CD4-positive, alpha-beta T cell treated with Interleukin-1 beta for 1 hour (primary cell): ENCODE measurements at regions not wholly inside any gene's neighbourhood (a gene's known extent, or its start where the extent isn't known, plus 50 kb on each side); places are given as distances from the start of the nearest gene placed in this dataset.
"Not testable (repeated sequence)": the region's sequence is repeated elsewhere in the genome, so short reads cannot be mapped to it uniquely, and the experiment has no call there.

ENCODE experiments used
- DNase-seq, 2 donors: peaks; one replicate each; pipeline ENCODE4 v3.0.0-alpha.2; 2020 to 2022

DNA sequence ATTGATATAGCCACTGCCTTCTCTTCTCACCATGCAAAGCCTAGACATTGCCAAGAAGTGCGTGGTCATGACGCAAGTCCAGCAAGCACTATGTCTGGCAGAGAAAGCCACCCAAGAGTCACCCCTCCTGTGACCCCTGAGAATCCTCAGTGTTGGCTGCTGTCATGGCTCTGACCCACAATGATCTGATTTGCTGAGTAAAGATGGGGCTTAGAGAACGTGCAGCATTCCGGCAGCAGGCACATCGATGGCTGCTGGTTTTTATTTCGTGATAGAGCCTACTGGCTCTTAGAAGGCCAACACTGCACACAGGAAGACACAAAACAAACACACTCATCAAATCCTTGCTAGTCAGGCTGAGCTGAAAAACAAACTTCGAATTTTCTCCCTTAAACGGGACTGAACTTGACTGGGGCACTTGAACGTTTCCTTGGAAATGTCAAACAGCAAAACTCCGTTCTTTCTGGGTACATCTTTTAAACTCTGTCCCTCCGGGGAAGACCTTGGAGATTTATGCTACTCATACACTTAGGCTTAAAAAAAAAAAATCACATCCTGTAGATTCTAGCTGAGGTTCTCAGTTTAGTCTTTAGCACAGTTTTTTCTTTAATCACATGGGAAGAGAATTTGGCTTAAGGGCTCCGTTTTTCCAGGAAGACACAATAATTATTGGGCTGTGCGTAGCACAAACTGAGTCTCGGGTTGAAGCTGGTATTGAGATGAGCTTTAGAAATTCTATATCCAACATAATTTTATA is 88.2 kb upstream of the BASP1 start:
- DNase-seq: no peak

DNA sequence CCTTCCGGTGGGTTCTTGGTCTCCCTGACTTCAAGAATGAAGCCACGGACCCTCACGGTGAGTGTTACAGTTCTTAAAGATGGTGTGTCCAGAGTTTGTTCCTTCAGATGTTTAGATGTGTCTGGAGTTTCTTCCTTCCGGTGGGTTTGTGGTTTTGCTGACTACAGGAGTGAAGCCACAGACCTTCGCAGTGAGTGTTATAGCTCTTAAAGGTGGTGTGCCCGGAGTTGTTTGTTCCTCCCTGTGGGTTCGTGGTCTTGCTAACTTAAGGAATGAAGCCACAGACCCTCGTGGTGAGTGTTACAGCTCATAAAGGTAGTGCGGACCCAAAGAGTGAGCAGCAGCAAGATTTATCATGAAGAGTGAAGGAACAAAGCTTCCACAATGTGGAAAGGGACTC is 87.1 kb upstream of the BASP1 start:
- DNase-seq: not testable (repeated sequence)

DNA sequence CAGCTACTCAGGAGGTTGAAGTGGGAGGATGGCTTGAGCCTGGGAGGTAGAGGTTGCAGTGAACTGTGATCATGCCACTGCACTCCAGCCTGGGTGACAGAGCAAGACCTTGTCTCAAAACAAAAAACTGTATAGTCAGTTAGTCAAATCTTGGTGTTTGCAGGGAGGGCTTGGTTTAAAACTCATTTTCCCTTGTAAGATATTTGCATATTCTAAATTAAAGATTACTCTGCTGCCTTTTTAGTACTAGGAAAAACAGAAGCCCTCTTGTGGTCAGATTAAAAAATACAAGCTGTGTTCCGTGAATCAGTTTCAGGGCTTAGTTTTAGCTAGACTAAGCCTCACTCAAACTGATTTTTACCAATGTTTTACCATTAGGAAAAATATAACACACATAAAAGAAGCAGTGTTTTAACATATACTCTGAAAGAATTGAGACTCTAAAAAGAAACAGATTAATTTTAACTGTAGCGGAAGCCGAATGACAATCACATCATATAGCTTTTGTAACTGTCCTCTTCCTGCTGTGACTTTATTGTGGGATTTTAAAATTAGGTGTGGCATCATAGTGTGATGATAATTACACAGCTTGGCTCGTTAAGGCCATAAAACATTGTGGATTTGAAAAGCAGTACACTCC is 84.9 kb upstream of the BASP1 start:
- no peak for DNase-seq

DNA sequence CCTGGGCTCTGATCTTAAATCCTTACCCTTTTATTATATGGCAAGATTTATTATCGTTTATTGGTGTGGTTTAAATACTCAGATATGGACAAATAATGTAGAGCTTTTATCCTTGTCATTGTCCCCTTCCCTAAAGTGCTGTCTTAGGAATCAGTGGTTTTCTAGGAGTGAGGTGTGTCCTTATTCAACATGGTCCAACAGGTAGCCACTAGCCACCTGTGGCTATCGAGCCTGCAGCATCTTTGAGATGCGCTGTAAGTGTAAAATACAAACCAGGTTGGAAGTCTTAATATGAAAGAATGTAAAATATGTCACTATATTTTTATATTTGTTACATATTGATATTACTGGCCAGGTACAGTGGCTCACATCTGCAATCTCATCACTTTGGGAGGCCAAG is 82.4 kb upstream of the BASP1 start:
- DNase-seq: no peak

DNA sequence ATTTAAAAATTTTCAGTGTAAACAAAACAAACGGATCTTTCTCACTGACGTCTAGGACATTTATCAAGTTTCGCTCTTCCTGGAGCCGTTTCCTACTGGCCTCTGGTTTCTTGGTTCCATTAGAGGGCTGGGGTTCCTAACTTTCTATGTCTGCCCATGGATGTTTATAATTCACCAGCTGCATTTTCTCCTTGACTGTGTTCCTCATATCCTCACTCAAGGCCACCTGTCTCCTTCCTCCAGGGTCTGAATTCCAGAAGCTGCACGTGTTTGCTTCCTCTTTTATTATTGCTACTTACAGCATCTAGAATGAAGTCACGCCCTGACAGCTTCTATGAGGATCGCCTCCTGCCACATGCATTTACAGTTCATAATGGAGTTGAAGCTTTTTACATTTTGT is 74.1 kb upstream of the BASP1 start:
- DNase-seq: no peak

DNA sequence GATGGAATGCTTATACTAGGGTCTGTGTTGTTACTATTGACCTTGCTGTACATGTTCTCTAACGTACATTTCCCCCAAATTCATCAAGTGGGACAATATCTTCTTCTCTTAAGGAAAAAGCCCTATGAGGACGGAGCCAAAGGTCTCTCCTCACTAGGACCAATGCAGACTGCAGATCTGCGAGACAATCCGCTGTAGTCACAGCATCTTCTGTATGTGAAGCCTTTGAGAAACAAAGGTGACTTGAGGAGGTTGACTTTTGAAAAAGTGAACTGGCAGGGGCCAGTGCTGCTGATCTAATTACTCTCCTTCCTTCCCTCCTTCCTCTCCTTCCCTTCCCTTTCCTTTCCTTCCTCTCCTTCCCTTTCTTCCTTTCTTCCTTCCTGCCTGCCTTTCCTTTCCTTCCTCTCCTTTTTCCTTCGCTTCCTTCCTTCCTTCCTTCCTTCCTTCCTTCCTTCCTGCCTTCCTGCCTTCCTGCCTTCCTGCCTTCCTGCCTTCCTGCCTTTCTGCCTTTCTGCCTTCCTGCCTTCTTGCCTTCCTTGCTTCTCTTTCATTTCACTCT is 71.1 kb upstream of the BASP1 start:
- DNase-seq: no peak

DNA sequence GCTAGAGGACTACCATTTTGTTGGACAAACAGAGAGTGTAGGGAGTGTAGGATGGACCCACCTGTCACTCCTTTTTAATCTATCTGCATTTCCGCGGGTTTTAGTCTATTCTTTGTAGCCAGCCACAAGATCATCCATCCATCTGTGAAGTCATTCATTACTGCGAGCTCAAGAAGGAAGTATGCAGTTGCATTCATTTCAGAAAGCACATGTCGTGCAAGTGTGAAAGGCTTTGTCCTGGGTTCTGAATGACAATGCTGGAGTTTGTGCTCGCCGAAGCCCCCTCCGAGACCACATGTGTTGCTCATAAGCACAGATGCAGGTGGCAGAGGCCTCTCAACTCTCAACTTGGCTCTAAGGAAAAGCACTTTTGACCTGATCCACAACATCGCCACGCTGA is 70.3 kb upstream of the BASP1 start:
- no peak for DNase-seq

DNA sequence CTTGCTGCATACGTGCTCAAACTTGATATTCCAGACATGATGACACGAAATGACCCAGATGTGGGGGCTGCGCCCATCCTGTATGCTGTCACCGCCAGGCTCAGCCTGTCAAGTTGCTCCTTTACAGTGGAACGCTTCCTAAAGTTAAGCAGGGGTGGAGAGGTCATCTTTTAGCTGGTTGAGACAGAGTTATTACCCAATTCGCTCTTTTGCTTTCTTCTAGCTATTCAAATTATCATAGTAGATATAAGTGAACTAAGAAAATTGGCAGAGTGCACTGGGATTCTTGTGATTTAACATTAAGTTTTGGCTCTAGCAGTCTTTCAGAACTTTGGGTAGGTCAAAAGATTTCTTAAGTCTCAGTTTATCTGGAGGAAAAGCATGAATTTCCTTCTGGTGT is 69.8 kb upstream of the BASP1 start:
- no peak for DNase-seq

DNA sequence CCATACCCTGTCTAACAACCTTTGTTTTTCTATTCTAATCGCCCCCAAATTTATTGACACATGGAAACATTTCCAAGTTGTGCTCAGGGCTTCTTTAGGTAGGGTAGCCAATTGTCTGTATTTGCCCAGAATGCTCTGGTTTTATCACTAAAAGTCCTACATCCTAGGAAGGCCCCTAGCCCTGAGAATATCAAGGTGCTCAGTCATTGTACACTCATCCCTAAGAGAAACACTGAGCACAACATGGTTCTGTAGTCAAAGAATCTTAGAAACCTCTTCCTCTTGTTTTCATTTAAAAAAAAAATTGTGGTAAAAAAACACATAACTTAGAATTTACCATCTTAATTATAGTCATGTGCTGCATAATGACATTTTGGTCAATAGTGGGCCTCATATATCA is 69.0 kb upstream of the BASP1 start:
- no peak for DNase-seq

DNA sequence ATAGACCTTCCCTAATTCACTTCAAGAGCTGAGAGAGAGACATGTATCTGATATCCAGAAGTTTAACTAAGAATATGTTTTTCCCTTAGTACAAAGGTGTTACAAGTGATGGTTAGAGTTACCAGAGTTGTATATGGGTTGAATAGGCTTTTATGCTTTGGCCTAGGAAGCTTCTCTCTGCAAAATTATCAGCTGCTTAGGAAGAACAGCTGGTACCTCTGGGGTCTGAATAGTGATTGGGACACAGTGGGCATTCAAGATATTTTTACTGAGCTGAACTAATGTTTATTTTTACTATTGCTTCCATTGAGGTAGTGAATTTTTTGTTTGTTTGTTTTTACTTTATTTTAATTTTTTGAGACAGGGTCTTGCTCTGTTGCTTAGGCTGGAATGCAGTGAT is 67.6 kb upstream of the BASP1 start:
- no peak for DNase-seq

DNA sequence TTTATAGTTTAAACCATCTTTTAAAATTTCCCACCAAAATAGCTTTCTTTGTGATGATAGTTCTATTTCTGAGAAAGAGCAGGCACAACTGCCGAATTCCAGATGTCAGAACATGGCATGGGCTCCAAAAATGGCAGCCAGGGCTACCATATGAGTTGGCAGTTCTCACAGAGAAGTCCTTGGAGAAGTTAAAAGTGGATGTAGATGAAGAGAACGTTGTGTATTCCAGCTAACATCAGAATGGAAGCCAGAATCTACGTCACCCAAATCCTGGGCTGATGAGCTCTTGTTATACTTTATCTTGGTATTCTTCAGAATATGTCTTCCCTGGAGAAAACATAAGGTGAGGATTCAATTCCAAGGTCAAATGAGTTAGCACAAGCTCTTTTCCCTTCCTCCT is 66.9 kb upstream of the BASP1 start:
- no peak for DNase-seq

DNA sequence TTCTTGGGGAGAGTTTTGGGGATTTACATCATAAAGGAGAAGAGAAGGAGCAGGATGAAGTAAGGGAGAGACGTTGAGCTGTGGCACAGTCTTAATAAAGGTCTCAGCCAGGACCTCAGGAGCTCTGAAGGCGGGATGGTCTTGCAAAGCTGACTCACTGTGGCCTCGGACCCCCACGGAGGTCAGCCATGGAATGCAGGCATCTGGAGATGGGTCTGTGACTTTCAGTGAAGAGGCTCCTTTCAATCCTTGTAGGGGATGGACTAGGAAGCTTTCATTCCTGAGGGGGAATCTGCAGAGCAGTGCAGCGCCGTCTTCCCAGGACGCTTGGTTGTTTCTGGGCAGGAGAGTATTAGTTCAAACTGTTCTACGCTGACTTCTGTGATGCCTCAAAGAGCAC is 65.7 kb upstream of the BASP1 start:
- no peak for DNase-seq

DNA sequence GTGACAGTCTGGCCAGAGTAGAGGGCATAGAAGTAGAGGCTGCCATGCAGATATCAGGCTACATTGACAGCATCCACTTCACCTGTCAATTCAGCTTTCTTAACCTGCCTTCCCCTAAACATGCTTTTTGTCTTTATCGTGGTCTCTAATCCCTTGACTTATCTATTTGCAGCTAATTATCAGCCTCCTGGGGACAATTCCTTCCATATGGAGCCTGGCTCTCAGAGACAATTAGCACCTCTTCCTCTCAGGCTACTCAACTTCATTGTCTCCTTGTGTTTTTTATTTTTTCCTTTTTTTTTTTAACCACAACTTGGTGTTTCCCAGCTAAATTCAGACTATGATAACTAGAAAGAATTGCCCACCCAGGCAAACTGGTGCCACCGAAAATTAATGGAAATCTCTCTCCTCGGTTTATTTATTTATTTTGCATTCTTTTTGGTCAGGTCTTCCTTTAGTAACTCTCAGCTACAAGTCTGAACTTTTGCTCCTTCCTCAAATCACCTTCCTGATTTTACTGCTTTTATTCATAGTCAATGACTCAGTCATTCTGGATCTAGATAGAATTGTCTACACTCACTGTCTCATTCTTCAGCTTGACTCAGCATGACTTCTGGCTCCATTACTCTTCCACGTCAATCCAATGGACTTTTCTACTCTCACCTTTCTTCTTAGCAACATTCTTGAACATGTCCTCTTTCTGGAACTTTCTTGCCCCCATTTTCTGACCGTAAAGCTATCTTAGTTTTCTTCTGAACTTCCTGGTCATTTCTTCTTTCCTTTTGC is 63.0 kb upstream of the BASP1 start:
- DNase-seq: no peak

DNA sequence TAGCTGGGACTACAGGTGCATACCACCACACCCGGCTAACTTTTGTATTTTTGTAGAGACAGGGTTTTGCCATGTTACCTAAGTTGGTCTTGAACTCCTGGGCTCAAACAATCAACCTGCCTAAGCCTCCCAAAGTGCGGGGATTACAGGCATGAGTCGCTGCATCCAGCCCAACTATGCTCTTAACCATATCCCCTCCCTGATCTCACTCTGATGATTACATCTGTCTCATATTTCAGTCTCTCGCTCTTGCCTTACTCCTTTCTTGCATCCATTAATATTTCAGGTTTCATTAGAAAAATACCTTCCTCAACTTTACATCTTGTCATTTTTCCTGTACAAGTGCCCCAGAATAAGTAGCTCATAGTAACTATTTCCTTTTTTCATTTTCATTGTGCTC is 61.0 kb upstream of the BASP1 start:
- DNase-seq: no peak

DNA sequence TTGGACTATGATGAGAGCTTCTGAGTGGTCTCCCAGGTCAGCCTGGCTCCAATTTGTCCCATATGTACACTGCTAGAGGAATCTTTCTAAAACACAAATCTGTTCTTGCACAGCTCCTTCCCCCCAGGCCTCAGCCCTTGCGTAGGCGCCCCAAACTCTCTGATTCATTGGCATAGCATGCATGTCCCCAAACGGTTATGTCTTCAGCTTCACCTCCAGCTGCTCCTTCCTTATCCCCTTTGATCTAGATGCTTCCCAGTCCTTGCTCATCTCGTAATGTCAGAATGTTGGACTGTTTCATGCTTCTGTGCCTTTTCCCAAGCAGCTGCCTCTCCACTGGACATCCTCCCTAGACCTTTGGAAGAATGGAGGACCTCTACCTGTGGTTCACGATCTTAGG is 60.1 kb upstream of the BASP1 start:
- DNase-seq: no peak

DNA sequence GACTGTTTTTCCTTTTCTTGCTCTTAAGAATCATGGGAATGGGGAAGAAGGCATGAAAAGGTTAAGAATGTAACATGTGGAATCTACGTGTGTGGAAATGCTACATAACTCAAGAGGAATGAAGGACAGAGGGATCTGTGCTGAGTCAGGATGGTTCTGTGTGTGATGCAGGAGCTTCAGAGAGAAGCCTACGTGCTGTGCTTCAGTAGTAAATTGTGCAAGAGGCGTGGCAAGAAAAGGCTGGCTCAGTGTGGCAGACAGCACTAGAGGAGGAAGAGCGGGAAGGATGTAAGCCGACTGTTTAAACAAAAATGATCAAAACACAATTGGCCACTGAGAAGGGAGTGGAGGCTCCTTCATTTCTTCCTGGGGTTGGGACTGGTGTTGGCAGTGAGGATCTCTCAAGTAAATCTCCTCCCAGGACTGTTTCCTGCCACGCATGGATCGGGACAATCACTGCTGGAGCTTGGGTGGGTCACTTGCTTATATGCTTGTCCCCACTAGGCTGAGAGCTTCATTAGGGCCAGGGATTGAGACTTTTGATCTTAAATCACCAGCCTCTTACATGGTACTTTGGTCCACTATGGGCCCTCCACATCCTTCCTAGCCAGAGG is 59.4 kb upstream of the BASP1 start:
- no peak for DNase-seq

DNA sequence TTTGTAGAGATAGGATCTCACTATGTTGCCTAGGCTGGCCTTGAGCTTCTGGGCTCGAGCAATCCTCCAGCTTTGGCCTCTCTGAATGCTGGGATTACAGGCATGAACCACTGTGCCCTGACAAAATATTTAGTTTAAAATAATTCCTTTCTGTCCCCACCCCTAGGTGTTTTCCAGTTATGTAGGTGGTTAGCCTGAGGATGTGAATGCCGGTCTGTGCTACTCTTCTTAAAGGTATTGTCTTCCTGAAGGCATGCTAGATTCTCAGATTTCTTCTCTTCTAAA is 56.7 kb upstream of the BASP1 start:
- DNase-seq: no peak

DNA sequence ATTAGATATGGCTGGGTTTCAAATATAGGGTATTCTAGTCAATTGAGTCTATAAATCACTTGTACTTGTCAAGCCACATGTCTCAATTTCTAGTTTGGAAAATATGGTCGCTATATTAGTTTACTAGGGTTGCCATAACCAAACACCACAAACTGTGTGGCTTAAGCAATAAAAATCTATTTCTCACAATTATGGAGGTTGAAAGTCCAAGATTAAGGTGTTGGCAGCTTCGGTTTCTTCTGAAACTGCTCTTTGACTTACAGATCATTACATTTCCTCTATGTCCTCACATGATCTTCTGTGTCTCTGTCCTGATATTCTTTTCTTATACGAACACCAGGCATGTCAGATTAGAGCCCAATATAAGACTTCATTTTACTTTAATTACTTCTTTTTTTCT is 55.8 kb upstream of the BASP1 start:
- no peak for DNase-seq

DNA sequence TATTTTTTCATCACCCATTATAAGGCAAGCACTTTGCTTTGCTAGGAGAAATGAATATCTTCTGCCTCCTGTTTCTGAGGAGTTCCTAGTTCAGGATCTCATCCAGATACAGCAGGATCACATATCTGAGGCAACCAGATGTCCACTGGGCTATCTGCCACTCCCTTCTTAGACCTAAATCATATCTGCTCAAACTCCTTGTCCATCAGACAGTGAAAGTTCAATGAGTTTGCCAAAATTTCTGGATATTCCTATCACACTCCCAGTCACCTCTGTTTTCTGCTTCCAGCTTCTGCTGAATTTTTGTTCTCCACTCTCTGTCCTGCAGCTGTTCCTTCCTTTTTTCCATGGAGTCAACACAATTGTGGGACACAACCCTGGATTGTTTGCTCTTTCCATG is 54.2 kb upstream of the BASP1 start:
- no peak for DNase-seq

DNA sequence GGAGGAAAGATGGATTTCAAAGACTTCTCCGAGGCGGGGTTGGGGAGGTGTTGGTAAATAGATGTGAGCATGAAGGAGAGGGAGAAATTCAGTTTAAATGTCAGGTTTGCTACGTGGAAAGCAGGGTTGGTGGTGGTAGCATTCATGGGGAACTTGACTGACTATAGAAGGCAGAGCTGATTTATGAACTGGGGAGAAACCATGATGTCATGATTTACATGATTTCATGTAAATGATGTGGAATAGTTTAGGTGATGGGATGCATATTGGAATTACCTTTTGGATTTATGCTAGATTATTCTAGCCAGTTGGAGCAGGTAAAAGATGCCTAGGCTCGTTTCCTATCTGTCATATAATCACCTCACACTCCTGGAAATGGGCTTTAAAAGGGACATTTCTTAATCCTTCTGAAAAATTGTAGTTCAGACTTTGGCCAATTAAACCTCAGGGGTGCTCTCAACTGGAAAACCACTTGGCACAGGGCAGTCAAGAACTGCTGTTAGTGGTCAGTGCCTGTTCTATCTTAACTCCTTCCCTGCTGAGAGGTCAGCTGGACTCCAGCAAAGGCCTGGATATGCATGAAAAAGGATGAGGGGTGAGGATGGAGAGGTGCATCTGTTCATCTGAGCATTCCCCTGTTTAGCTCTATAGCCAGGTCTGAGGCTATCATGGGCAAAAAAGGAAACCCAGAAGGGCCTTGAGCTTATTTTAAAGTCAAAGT is 50.1 kb upstream of the BASP1 start:
- no peak for DNase-seq
